HG02970 (cell line): ENCODE measurements at regions not wholly inside any gene's neighbourhood (a gene's known extent, or its start where the extent isn't known, plus 50 kb on each side); places are given as distances from the start of the nearest gene placed in this dataset.

ENCODE experiments used
- ATAC-seq: cut with Tn5 transposase; IDR thresholded peaks from one replicate; pipeline ENCODE4 v1.9.1; 2021; ENCODE audit warnings: mild to moderate bottlenecking, moderate library complexity, moderate number of reproducible peaks; ENCODE audit not compliant: unreplicated experiment, low FRiP score

DNA sequence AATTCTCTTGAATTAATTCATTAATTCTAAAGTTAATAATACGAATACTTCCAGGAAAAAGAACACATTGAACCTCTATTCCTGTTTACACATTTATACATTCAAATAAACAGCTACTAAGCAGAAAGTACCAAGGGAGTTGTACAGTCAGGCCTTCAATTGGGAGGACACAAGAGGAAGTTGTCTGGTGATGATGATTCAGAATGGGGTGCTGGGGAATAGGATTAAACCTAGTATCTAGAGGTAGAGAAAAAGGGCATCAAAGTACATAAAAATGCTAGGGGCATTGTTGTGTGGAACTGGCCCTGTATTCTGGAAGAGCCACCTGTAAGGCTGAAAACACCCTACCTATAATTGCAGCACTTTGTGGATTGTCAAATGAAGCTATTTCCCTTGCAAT, 71.7 kb upstream of the MROH9 start:
- ATAC-seq: no peak

DNA sequence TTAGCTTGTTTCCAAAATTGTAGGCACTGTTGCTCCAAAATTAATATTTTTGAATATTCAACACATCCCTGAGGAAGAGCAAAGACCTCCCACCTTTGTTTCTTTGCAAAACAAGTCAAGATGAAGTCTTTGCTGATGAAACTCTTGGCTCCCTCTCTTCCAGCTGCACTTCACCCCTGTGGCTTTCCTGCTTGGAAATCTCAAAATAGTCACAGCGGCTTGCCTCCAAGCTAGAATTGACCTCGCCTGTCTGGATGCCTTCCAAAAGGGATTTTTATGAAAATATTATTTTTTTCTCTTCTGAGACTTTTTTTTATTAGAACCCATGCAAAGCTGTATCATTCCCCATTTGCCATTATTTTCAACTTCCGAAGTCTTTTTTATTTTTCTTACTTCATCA, 71.1 kb upstream of the MROH9 start:
- no peak for ATAC-seq

DNA sequence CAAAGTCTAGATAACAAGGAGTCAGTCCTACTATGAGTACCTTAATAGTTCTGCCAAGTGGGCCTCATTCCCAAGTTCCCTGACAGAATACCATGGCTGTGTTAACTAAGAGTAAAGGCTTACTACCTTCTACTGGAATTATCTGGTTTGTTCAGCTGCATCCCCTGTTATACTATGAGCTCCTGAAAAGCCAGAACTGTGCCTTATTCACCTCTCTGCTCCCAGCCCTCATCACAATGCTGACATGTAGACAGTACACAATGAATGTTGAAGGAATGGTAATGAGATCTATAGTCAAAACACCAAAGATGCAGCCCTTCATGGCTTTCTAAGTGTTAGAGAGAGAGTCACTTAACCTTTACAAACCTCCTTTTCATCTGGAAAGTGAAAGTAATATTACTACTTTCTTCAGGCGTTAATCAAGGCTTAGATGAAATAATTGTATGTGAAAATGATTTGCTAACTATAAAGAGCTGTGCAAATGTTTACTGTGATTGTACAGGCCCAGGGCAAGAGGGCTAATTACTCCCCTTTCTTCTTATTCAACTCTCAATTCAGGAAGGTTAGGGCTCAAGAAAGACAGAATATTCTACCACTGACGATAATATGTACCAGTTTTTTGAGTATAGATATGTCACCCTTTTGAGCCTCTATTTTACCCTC, 70.3 kb upstream of the MROH9 start:
- ATAC-seq: no peak

DNA sequence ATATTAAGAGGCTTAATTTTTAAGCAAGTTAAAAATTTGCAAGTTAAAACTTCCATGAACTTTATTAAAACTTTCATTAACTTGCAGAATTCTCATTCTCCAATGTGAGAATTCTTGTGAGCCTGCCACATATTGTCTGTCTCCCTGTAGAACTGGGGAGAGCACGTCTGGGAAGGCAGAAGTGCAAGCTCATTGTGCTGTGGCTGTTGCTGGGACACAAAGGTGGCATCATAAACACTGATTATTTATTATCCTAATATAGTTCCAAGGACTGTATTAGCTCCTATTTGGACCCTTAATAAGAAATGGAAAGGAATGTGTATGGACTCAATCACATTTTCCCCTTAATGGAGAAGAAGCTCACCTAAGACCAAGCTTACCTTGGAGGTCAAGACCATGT, 68.7 kb upstream of the MROH9 start:
- no peak for ATAC-seq

DNA sequence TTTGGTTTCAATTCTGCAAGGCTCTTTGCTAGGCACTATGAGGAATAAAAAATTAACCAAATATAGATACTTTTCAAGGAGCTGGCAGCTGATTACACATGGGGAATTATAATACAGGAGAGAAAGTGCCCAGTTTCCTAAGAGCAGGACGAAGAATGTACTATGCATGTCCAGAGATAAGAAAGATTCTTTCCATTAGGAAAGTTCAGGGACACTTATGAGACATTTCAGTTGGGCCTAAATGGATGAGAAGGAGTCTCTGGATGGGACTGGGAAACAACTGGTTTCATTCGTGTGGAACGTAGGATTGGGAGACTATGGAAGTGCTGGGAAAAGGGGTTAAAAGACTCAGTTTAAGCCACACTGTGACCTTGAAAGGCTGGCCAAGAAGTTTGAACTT, 63.5 kb upstream of the MROH9 start:
- no peak for ATAC-seq

DNA sequence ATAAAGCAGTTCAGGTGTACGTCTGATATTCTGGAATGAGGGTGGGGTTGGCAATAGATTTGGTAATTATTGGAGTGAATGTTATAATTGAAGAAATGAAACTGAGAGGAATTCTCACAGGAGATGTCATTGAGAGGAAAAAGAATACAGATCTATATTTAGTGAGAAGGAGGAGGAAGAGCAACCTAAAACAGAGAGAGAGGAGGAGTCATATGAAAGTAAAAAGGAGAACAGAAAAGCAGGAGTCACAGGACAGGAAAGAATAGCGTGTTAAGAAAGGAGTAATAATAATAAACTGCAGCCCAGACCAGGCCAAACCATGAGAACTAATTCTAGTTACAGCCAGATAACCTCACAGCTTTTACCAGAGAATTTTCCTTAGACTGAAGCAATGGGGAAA, 62.7 kb upstream of the MROH9 start:
- no peak for ATAC-seq

DNA sequence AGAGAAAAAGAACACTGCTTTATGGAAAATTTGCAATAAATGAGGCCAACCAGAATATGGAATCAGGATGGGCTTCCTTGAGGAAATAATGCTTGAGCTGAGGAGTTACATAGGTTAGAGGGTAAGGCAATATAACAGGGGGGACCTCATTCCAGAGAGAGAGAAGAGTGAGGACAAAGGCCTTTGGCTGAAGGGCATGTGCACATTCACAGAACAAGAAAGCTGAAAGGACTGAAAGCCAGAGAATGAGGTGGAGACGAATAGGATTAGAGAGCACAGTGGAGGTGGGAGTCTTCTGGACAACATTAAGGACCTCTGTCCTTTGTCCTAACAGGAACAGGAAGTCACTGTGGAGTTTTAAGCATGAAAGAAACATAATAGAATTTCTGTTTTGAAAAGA, 60.7 kb upstream of the MROH9 start:
- ATAC-seq: no peak

DNA sequence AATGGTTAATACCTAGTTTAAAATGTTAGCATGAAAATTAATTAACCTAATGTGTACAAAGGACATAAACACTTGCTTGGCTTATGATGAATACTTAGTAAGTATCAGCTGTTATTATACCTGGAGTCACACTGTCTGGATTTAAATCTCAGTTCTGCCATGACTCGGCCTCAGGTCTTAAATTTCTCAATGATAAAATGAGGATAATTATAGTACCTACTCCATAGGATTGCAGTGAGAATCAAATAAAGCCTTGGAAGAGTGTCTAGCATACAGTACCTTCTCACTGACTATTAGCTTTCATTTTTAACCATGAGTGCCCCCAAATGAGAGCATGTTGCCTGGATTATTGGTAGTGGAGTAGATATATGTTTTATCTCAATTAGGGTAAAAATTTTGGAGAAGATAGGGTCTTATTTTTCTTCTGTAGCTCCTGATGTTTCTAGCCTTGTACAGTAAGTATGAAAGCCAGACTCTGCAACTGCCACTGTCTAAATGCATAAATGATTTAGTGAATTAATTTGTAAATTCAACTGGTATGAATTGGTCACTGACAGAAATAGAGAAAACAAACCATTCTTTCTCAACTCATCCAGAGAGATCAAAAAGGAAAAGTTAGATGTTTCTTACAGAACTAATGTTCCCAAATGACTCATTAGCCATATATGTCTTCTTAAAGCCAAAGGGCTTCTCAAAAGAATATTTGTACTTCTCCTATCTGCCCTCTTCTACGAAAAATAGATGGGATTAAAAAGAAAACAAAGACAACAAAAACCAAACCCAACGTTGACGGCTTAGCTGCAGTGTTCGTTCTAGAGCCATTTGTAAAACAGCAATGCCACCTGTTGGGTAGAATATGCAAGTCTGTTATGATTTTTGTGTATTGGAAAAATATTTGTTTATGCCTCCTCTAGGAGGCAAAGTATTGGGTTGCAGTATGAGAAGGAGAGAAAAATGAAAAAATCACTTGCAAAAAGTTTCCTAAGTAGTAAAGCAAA, 53.8 kb upstream of the MROH9 start:
- no peak for ATAC-seq
